COLO668 (cell line): ENCODE measurements at regions not wholly inside any gene's neighbourhood (a gene's known extent, or its start where the extent isn't known, plus 50 kb on each side); places are given as distances from the start of the nearest gene placed in this dataset.
A peak's percentile ranks its signal among the peaks of the same experiment; 100 is the strongest.

Experiments
- DNase-seq: peaks from one replicate; lab custom pipeline; 2025; ENCODE audit not compliant: unreplicated experiment; lab: John Stamatoyannopoulos, UW

DNA sequence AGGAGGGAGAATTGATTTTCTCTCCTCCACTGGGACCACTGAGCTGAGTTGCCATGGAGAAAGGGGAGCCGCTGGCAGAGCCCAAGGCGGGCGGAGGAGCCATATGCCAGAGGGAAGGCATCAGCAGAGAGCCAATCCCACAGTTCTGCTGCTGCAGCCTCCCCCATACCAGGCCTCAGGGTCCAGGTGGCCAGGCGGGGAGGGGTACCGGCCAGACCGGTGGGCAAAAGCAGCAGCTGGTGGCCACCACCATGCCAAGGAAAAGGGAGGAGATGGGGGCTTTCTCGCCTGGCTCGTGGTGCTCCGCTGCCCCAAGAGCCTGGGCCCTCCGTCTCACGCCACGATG, 72.8 kb downstream of the PITPNM2 start:
- DNase-seq, result no peak

GRCh38 chr12:123077298-123078119, 73.4 kb downstream of the PITPNM2 start:
- no peak for DNase-seq

- no peak for DNase-seq
Measured at GRCh38 chr12:123076604-123077297, 74.1 kb downstream of the PITPNM2 start.

DNA sequence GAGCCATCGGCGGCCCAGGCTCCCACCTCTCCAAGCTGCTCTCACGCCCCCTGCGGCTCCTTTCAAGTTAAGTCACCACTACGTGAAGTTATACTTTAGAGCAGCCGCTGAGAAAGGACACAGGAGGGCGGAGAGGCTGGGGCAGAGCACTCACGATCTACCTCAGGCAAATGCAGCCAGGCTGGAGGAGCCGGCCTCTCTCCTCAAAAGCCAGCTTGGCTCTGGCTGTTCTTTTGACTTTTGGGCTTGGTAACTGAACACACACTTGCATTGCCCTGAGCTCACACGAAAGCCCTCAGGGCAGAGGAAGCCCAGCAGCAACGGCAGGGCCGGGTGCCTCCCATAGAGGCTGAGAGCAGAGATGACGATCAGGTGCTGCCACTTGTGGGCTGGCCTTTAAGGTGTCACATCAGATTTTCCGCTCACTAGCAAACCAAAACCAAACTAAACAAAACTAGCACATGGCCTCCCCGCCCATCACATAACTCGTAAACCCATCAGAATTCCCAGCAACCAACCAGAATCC, 75.2 kb downstream of the PITPNM2 start:
- peak; percentile 81 for DNase-seq

DNA sequence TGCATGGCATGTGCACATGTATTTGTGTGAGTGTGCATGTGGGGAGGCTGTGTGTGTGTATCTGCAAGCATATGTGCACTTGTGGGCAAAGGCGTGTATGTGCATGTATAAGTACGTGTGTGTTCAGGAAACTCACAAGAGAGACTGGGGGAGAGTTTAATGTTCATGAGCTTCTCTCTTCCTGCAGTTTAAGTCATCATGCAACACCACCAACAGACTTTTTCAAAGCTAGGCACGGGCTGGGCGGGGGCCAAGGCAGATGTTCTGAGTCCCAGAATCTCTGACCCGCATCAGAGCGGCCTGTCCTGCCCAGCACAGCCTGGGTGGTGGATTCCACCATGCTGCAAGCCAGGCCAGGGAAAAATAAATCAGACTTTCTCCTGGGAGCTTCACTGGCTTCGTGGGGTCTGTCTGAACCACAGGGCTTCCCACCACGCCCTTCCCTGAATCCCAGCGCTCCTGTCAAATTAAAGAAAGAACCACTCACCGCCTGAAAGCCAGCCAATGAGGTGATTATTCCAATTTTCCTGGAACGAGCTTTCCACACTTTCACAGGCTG, 75.7 kb downstream of the PITPNM2 start:
- no peak for DNase-seq

GRCh38 chr12:123073962-123074801, 76.7 kb downstream of the PITPNM2 start:
- no peak for DNase-seq

GRCh38 chr12:123073292-123073691, 77.6 kb downstream of the PITPNM2 start:
- DNase-seq, result no peak

DNA sequence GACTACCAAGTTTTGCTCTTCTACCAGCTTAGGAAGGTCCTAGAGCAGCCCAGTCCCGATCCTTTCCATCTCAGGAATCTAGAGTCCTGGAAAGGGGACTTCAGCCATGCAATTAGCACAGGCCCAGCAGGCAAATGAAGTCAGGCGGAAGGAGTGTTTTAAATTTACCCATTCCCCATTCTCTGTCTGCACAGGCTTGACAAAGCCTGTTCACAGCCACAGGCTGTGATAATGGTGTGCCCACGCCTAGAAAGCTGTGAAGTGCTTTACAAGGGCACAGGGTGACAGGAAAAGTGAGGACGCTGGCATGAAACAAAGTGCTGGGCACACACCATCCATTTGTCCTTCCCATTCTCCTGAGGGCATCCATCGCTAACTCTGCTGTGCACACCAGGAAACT, 79.0 kb downstream of the PITPNM2 start:
- no peak for DNase-seq

- DNase-seq, result no peak
Measured at GRCh38 chr12:123071099-123071800, 79.6 kb downstream of the PITPNM2 start.

GRCh38 chr12:123070267-123071081, 80.4 kb downstream of the PITPNM2 start:
- DNase-seq, result no peak

DNA sequence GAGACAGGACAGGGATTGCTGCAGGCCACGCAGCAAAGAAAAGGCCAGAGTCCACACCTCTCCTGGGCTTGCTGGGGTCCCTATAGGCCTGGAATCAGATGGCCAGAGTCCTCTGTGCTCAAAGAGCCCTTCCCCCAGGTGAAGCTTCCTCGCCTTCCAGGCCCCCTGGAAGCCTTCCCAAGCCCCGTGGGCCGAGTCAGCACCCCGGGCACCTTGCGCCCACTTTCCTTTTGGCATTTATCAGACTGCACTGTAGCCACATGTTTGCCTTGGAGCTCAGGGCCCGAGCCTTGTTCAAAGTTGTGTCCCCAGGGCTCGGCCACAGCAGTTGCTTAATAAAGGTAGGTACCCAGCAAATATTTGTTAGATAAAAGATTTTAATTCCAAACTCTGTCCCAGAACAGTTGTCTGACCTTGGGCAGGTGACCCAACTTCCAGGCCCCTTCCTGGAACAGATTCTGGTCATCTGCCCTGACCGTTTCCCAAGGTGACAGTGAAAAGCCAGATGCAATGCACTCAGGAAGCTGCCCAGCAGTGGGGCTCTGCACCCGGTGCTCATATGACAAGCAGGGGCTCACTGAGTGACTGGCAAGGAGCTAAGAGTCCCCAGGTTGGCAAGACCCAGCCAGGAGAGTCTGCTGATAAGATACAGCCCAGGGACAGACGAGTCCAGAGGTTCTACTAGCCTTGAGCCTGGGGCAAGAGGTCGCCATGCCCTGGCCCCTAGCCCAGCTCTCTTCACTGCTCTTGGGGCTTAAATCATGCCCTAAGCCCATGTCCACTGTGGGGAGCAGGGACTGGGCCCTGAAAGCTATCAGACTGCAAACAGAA, 81.2 kb downstream of the PITPNM2 start:
- DNase-seq, result no peak

DNA sequence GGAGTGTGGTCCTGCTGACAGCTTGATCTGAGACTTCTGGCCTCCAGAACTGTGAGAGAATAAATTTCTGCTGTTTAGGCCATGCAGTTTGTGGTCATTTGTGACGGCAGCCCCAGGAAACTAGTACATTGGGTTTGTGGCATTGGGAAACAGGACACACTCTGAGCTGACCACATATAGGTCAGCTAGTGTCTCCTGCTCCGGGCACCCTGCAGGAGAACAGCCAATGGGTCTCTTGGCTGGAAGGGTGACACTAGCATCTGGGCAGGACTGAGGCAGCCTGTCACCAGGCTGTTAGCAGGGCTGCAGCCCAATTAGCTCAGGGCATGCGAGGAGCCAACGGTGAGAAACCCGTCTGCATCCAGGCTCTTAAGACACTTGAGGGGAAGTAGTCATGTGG, 83.2 kb downstream of the PITPNM2 start:
- no peak for DNase-seq

GRCh38 chr12:123066384-123066710, 84.5 kb downstream of the PITPNM2 start:
- no peak for DNase-seq

DNA sequence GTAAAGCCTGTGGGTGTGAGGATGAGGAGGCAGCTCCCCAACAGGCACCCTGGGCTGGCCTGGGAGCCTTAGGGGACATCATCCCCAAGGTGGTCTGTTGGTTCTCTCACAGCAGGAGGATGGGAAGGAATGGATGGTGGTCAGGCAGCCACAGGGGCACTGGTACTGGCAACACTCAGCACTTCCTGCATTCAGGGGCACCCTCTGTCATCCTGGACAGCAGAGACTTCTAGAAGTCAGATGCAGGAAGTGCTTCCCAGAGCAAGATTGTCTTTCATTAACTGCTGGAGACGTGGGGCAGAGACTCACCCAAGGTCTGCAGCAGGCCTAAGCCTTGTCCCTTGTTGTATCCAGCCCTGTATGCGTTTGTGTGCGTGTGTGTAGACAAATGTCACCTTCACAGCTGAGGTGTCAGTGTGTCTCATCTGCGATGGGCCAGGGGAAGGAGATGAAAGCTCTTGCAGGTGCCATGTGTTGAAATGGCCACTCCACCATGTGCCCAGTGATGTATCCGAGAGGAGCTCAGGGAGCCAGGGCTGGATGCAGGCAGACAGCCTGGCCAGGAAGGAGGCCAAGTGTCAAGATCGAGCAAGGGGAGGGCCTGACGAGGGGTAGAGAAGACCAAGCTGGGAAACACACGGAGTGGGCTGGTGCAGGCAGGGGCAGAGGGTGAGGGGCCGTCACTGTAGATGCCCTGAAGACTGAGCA, 85.1 kb downstream of the PITPNM2 start:
- DNase-seq, result no peak

- DNase-seq, result peak; percentile 86
Measured at GRCh38 chr12:123064885-123065619, 84.6 kb downstream of the ARL6IP4 start.

- DNase-seq, result no peak
Measured at GRCh38 chr12:123064366-123064765, 83.9 kb downstream of the ARL6IP4 start.

GRCh38 chr12:123063535-123063934, 83.1 kb downstream of the ARL6IP4 start:
- DNase-seq, result no peak
